ENCODE measurements at regions not wholly inside any gene's neighbourhood (a gene's known extent, or its start where the extent isn't known, plus 50 kb on each side); places are given as distances from the start of the nearest gene placed in this dataset.
A peak's percentile ranks its signal among the peaks of the same experiment; 100 is the strongest.

- DNase-seq = no peak
Measured at GRCh38 chr11:128299132-128299726, 288.1 kb downstream of the ETS1 start.

- no peak for DNase-seq
Measured at GRCh38 chr11:128298271-128298670, 289.1 kb downstream of the ETS1 start.

GRCh38 chr11:128297805-128298204 is 289.6 kb downstream of the ETS1 start:
- DNase-seq = no peak

GRCh38 chr11:128297091-128297651 is 290.2 kb downstream of the ETS1 start:
- no peak for DNase-seq

GRCh38 chr11:128294671-128295050 is 292.7 kb downstream of the ETS1 start:
- DNase-seq = peak in 1 of 2 donors; percentile 37

- DNase-seq = no peak
Measured at GRCh38 chr11:128294001-128294670, 293.2 kb downstream of the ETS1 start.

GRCh38 chr11:128291835-128292234 is 295.5 kb downstream of the ETS1 start:
- DNase-seq = no peak

- DNase-seq = no peak
Measured at GRCh38 chr11:128291007-128291406, 296.4 kb downstream of the ETS1 start.

GRCh38 chr11:128290106-128290840 is 297.1 kb downstream of the ETS1 start:
- peak; percentile 67 to 70 for DNase-seq

- DNase-seq = no peak
Measured at GRCh38 chr11:128289048-128289447, 298.3 kb downstream of the ETS1 start.

- no peak for DNase-seq
Measured at GRCh38 chr11:128288368-128288767, 299.0 kb downstream of the ETS1 start.

- DNase-seq = no peak
Measured at GRCh38 chr11:128285321-128285720, 302.0 kb downstream of the ETS1 start.

GRCh38 chr11:128284634-128285033 is 302.7 kb downstream of the ETS1 start:
- no peak for DNase-seq

GRCh38 chr11:128283451-128283850 is 303.9 kb downstream of the ETS1 start:
- DNase-seq = no peak

- no peak for DNase-seq
Measured at GRCh38 chr11:128282053-128282452, 305.3 kb downstream of the ETS1 start.

GRCh38 chr11:128279866-128280265 is 307.5 kb downstream of the ETS1 start:
- peak in 1 of 2 donors; percentile 18 for DNase-seq

- peak; percentile 48 to 71 for DNase-seq
Measured at GRCh38 chr11:128273736-128274135, 313.6 kb downstream of the ETS1 start.

- peak in 1 of 2 donors; percentile 72 for DNase-seq
Measured at GRCh38 chr11:128271401-128271800, 316.0 kb downstream of the ETS1 start.

GRCh38 chr11:128269466-128269865 is 317.9 kb downstream of the ETS1 start:
- DNase-seq = no peak

GRCh38 chr11:128266893-128267292 is 320.5 kb downstream of the ETS1 start:
- no peak for DNase-seq

- DNase-seq = no peak
Measured at GRCh38 chr11:128262463-128263345, 324.7 kb downstream of the ETS1 start.

- DNase-seq = no peak
Measured at GRCh38 chr11:128261011-128261421, 326.3 kb downstream of the ETS1 start.

Measured in inflammatory macrophage (primary cell).